Prostate gland (tissue), 2 donors: ENCODE measurements at regions not wholly inside any gene's neighbourhood (a gene's known extent, or its start where the extent isn't known, plus 50 kb on each side); places are given as distances from the start of the nearest gene placed in this dataset.
"Not testable (repeated sequence)": the region's sequence is repeated elsewhere in the genome, so short reads cannot be mapped to it uniquely, and the experiment has no call there.

ENCODE experiments used
- CTCF ChIP-seq, 4 experiments: fragments of 200-600 bp in 2 of 4; fragments of 450-650 bp in 2 of 4; sonication (generic) in 2 of 4; IDR thresholded peaks; 1 replicate in 3 of 4; 2 replicates in 1 of 4; pipeline ENCODE4 v1.5.1; 2016 to 2019; ENCODE audit warnings: antibody characterized with exemption in 4 of 4, mild to moderate bottlenecking in 2 of 4, moderate library complexity in 2 of 4
- POLR2AphosphoS5 ChIP-seq: sonication (generic); formaldehyde crosslinking; IDR thresholded peaks from one replicate; pipeline ENCODE4 v1.6.1; 2017; ENCODE audit warnings: antibody characterized with exemption

GRCh38 chr9:25801989-25802388 is 123.7 kb upstream of the TUSC1 start:
- not testable (repeated sequence) for TF ChIP-seq POLR2AphosphoS5; CTCF (IDR thresholded peaks at IDR 0.05)
